ENCODE measurements at regions not wholly inside any gene's neighbourhood (a gene's known extent, or its start where the extent isn't known, plus 50 kb on each side); places are given as distances from the start of the nearest gene placed in this dataset.

DNA sequence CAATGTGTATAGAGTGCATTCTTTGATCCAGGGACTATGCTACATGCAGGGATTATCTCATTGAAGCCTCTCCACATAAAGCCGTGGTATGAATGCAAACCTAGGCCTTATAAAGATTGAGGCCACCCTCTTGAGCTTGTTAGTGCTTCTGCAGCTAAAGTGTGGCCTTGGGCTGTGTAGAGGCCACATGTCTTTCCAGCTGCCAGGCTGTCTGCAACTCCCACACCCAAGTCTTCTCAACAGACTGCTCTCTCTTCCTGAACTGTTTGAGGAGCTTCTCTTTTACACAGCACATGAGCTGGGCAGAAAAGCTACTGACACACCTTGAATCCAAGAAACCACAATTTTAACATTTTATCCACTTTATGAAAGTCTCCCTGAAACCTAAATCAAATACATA, 119.2 kb upstream of the MEX3C start:
- no peak for DNase-seq (ENCODE audit: low read depth in 1 of 2, low spot score in 1 of 2)
- no peak overlapping the region for H3K4me3 ChIP-seq (replicated peaks; ENCODE audit: insufficient read depth, low read length)
- no peaks in the 10 kb centered on the region for H3K27me3 ChIP-seq (ENCODE audit: insufficient read depth, poor library complexity, severe bottlenecking)
- TF ChIP-seq GABPA (IDR thresholded peaks at IDR 0.05; ENCODE audit: low read depth) (no peak), SPI1 (IDR thresholded peaks at IDR 0.05; ENCODE audit: borderline replicate concordance, low read depth) (no peak), CTCF (IDR thresholded peaks at IDR 0.05; ENCODE audit: insufficient read depth, low read length) (no peak), POLR2AphosphoS5 (IDR thresholded peaks at IDR 0.05; ENCODE audit: low read depth) (no peak), REST (IDR thresholded peaks at IDR 0.05; ENCODE audit: insufficient replicate concordance, low read depth) (no peak)
- H3K27ac ChIP-seq (replicated peaks), result no peak overlapping the region

DNA sequence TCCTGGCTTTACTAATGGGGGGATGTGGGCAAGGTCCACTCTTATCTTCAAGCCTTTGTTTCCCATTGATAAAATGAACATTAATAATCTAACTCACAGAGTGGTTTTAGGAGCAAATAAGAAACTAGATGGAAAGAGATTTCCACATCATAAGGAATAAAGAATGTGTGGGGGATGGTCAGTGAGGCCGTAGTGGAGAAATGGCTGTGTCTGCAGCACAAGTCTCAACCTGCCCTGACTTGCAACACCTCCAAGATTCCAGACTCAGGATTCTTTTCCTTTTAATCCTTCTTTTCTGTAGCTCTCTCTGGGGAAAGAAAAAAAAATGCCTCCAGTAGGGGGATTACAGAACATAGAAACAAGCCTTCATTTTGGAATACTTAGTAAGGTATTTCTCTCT, 124.2 kb upstream of the MEX3C start:
- H3K27ac ChIP-seq (replicated peaks), result no peak overlapping the region
- H3K4me3 ChIP-seq (replicated peaks; ENCODE audit: insufficient read depth, low read length), result no peak overlapping the region
- DNase-seq (ENCODE audit: low read depth in 1 of 2, low spot score in 1 of 2), result no peak
- TF ChIP-seq CTCF (IDR thresholded peaks at IDR 0.05; ENCODE audit: insufficient read depth, low read length) (no peak), SPI1 (IDR thresholded peaks at IDR 0.05; ENCODE audit: borderline replicate concordance, low read depth) (no peak), POLR2AphosphoS5 (IDR thresholded peaks at IDR 0.05; ENCODE audit: low read depth) (no peak), REST (IDR thresholded peaks at IDR 0.05; ENCODE audit: insufficient replicate concordance, low read depth) (no peak), GABPA (IDR thresholded peaks at IDR 0.05; ENCODE audit: low read depth) (no peak)
- H3K27me3 ChIP-seq (ENCODE audit: insufficient read depth, poor library complexity, severe bottlenecking), result peaks cover 3% of the 10 kb centered on the region

DNA sequence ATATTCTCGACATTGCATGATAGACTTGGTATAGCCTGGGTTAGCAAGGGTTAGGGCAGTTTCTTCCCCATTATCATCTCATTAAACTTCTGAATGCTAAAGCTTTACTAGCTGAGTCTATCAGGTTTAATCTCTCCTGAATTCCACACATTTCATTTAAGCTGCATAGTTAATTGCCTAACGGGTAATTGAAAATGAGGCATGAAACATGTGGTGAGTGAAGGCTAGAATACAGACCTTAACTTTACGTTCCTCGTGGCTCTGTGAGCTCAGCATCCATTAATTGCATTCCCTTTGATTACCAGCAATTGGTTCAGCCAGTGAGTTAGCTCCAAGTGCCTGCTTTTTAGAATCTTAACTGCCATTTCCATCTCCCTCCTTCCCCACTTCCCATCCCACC, 126.5 kb upstream of the MEX3C start:
- no peak for DNase-seq (ENCODE audit: low read depth in 1 of 2, low spot score in 1 of 2)
- Histone ChIP-seq H3K27ac (replicated peaks) (no peak overlapping the region), H3K4me3 (replicated peaks; ENCODE audit: insufficient read depth, low read length) (no peak overlapping the region), H3K27me3 (ENCODE audit: insufficient read depth, poor library complexity, severe bottlenecking) (peaks cover 3% of the 10 kb centered on the region)
- TF ChIP-seq REST (IDR thresholded peaks at IDR 0.05; ENCODE audit: insufficient replicate concordance, low read depth) (no peak), GABPA (IDR thresholded peaks at IDR 0.05; ENCODE audit: low read depth) (no peak), POLR2AphosphoS5 (IDR thresholded peaks at IDR 0.05; ENCODE audit: low read depth) (no peak), SPI1 (IDR thresholded peaks at IDR 0.05; ENCODE audit: borderline replicate concordance, low read depth) (no peak), CTCF (IDR thresholded peaks at IDR 0.05; ENCODE audit: insufficient read depth, low read length) (no peak)

Measured in HL-60 (cell line).